ENCODE measurements at regions not wholly inside any gene's neighbourhood (a gene's known extent, or its start where the extent isn't known, plus 50 kb on each side); places are given as distances from the start of the nearest gene placed in this dataset.
A peak's percentile ranks its signal among the peaks of the same experiment; 100 is the strongest.
"Not testable (repeated sequence)": the region's sequence is repeated elsewhere in the genome, so short reads cannot be mapped to it uniquely, and the experiment has no call there.

DNA sequence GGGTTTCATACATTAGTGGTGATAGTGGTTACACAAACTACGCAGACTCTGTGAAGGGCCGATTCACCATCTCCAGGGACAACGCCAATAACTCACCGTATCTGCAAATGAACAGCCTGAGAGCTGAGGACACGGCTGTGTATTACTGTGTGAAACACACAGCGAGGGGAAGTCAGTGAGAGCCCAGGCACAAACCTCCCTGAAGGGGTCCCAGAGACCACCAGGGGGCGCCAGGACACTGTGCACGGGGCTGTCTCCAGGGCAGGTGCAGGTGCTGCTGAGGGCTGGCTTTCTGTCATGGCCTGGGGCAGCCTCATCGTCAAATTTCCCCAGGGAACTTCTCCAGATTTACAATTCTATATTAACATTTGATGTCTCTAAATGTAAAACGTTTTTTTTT lies 184.6 kb upstream of the TP53TG3C start:
- DNase-seq (ENCODE audit: low read depth) = peak; percentile 8

DNA sequence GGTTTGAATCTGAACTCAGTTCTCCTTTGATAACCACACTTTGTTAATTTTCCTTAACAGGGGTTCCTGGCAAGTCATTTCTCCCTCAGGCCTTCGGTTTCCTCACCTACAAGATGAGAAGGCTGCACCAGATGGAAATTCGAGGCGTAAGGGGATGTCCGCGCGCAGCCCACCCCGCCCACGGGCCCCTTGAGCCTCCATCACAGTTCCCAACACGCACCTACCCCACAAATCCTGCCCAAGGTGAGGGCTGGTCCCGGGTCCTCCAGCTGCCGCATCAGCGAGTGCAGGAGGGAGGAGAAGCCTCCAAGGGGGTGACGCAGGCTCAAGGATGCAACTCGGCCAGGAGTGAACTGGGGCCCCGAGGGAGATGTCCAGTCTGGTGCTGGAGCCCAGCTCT lies 166.9 kb upstream of the TP53TG3C start:
- not testable (repeated sequence) for DNase-seq (ENCODE audit: low read depth)

DNA sequence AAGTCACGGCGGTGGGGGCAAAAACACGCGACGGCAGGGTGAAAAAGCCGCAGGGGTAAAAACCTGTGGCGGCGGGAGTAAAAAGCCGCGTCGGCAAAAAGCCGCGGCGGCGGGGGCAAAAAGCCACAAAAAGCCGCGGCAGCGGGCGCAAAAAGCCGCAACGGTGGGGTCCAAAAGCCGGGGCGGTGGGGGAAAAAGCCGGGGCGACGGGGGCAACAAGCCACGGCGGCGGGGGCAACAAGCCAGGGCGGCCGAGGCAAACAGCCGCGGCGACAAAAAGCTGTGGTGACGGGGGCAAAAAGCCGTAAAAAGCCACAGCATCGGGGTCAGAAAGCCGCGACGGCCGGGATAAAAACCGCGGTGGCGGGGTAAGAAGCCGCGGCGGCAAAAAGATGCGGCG lies 166.1 kb upstream of the TP53TG3C start:
- not testable (repeated sequence) for DNase-seq (ENCODE audit: low read depth)

DNA sequence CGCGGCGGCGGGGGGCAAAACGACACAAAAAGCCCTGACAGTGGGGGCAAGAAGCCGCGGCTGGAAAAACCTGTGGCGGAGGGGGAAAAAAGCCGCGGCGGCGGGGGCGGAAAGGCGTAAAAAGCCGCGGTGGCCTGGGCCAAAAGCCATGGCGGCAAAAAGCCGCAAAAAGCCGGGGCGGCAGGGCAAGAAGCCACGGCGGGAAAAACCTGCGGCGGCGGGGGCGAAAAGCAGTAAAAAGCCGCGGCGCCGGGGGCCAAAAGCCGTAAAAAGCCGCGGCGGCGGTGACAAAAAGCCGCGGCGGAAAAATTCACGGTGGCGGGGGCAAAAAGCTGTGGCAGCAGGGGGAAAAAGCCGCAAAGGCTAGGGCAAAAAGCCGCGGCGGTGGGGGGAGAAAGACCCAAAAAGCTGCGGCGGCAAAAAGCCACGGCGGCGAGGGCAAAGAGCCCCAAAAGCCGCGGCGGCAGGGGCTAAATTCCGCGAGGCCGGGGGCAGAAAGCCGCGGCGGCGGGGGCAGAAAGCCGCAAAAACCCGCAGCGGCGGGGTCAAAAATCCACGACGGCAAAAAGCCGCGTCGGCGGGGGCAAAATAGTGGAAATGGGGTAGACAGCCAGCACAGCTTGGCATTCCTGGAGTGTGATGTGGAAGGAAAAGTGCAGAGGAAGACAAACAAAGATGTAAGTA lies 165.2 kb upstream of the TP53TG3C start:
- not testable (repeated sequence) for DNase-seq (ENCODE audit: low read depth)

DNA sequence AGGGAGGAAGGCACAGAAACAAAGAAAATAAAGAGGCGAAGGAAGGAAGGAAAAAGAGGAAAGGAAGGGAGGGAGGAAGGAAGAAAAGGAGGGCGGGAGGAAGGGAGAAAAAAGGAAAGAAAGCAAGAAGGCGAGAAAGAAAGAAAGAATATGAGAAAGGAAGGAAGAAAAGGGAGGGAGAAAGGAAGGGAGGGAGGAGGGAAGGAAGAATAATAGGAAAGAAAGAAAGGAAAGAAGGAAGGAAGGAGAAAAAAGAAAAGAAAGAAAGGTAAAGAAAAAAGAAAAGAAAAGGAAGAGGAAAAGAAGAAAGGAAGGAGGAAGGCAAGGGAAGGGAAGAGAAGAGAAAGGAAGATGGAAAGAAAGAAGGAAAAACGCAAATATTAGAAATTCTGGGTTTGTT lies 145.2 kb upstream of the TP53TG3C start:
- not testable (repeated sequence) for DNase-seq (ENCODE audit: low read depth)

DNA sequence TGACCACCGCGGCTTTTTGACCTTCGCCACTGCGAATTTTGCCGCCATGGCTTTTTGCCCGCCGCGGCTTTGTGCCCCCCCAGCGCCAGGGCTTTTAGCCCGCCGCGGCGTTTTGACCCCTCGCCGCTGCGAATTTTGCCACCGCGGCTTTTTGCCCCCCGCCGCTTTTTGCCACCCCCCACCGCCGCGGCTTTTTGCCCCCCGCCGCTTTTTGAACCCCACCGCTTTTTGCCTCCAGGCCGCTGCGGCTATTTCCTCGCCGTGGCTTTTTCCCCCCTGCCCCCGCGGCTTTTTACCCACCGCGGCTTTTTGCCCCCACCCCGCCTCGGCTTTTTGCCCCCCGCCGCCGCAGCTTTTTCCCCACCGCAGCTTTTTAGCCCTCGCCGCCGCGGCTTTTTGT lies 134.8 kb upstream of the TP53TG3C start:
- DNase-seq (ENCODE audit: low read depth) = no peak

DNA sequence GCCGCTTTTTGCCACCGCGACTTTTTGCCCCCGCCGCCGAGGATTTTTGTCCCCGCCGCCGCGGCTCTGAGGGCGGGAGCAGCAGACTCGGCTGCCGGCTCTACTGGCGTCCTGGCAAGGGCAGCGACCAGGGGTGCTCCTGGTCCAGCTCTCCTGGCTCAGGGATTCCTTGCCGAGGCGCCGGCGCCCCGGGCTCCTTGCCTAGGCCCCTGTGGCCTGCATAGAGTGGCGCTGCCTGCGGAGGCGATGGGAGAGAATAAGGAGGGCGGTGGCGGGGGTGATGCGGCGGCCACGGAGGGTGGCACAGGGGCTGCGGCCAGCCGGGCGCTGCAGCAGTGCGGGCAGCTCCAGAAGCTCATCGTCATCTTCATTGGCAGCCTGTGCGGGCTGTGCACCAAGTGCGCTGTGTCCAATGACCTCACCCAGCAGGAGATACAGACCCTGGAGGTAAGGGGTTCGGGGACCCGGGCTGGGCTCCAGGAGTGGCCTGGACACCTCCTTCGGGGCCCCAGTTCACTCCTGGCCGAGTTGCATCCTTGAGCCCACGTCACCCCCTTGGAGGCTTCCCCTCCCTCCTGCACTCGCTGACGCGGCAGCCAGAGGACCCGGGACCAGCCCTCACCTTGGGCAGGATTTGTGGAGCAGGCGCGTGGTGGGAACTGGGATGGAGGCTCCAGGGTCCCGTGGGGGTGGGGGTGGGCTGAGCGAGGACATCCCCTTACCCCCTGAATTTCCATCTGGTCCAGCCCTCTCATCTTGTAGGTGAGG lies 134.2 kb upstream of the TP53TG3C start:
- DNase-seq (ENCODE audit: low read depth) = not testable (repeated sequence)

DNA sequence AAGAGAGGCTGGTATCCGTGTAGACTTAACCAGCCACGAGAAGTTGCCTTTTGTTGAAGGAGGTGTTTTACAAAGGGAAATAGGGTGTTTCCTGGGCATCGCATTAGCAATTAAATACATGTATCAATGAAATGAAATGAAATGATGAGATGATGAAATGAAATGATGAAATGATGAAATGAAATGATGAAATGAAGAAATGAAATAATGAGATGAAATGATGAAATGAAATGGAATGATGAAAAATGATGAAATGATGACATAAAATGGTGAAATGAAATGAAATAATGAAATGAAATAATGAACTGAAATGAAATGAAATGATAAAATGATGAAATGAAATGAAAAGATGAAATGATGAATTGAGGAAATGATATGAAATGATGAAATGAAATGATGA lies 131.3 kb upstream of the TP53TG3C start:
- not testable (repeated sequence) for DNase-seq (ENCODE audit: low read depth)

DNA sequence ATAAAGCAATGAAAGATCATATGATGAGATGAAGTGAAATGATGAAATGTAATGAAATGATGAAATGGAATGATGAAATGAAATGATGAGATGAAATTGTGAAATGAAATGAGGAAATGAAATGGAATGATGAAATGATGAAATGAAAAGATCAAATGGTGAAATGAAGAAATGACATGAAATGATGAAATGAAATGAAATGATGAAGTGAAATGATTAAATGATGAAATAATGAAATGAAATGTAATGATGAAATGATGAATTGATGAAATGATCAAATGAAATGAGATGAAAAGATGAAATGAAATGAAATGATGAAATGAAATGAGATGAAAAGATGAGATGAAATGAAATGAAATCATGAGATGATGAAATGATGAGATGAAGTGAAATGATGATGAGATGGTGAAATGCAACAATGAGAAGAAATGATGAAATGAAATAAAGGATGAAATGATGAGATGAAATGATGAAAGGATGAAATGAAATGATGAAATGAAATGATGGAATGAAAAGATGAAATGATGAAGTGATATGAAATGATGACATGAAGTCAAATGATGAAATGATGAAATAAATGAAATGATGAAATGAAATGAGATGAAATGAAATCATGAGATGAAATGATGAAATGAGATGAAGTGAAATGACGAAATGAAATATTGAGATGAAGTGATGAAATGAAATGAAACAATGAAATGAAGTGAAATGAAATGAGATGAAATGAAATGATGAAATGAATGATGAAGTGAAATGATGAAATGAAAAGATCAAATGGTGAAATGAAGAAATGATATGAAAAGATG lies 130.5 kb upstream of the TP53TG3C start:
- DNase-seq (ENCODE audit: low read depth) = not testable (repeated sequence)

DNA sequence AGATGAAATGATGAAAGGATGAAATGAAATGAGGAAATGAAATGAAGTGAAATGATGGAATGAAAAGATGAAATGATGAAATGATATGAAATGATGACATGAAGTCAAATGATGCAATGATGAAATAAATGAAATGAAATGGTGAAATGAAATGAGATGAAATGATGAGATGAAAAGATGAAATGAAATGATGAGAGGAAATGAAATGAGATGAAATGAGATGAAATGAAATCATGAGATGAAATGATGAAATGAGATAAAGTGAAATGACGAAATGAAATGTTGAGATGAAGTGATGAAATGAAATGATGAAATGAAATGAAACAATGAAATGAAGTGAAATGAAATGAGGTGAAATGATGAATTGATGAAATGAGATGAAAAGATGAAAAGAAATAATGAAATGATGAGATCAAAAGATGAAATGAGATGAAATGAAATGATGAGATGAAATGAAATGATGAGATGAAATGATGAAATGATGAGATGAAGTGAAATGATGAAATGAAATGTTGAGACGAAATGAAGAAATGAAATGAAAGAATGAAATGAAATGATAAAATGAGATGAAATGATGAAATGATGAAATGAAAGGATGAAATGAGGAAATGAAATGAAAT lies 129.5 kb upstream of the TP53TG3C start:
- not testable (repeated sequence) for DNase-seq (ENCODE audit: low read depth)
